ENCODE measurements at regions not wholly inside any gene's neighbourhood (a gene's known extent, or its start where the extent isn't known, plus 50 kb on each side); places are given as distances from the start of the nearest gene placed in this dataset.
"Not testable (repeated sequence)": the region's sequence is repeated elsewhere in the genome, so short reads cannot be mapped to it uniquely, and the experiment has no call there.

GRCh38 chr5:174491761-174492350 is 232.5 kb upstream of the MSX2 start:
- no peak overlapping the region for H3K4me3 ChIP-seq (replicated peaks; ENCODE audit: low read depth, low read length)
- no peak for TF ChIP-seq CTCF (IDR thresholded peaks at IDR 0.05; ENCODE audit: low read depth, low read length, missing control alignments)
- DNase-seq (ENCODE audit: extremely low read depth, low read depth), result no peak

DNA sequence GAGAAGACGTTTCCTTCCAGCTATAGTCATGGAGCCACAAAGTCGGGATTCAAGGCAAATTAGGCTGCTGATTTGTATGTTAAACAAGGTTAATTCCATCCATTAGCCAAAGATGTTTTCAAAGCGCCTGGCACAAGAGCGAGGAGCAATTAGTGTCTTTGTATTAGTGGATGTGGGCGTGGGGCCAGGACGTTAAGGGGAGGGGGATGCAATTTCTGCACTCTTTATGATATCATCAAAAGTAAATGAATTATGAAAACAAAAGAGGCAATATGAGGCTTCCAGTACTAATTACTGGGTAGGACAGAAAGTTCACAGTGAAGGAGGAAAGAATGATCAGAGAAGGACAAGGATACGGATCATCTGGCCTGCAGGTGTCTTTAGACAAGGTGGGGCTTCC is 230.9 kb upstream of the MSX2 start:
- TF ChIP-seq CTCF (IDR thresholded peaks at IDR 0.05; ENCODE audit: low read depth, low read length, missing control alignments), result no peak
- DNase-seq (ENCODE audit: extremely low read depth, low read depth), result no peak
- no peak overlapping the region for H3K4me3 ChIP-seq (replicated peaks; ENCODE audit: low read depth, low read length)

DNA sequence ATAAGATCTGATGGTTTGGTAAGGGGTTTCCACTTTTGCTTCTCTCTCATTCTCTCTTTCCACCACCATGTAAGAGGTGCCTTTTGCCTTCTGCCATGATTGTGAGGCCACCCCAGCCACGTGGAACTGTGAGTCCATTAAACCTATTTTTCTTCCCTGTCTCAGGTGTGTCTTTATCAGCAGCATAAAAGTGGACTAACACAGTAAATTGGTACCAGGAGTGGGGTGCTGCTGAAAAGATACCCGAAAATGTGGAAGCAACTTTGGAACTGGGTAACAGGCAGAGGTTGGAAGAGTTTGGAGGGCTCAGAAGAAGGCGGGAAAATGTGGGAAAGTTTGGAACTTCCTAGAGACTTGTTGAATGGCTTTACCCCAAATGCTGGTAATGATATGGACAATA is 226.4 kb upstream of the MSX2 start:
- not testable (repeated sequence) for DNase-seq (ENCODE audit: extremely low read depth, low read depth); H3K4me3 ChIP-seq (replicated peaks; ENCODE audit: low read depth, low read length)

DNA sequence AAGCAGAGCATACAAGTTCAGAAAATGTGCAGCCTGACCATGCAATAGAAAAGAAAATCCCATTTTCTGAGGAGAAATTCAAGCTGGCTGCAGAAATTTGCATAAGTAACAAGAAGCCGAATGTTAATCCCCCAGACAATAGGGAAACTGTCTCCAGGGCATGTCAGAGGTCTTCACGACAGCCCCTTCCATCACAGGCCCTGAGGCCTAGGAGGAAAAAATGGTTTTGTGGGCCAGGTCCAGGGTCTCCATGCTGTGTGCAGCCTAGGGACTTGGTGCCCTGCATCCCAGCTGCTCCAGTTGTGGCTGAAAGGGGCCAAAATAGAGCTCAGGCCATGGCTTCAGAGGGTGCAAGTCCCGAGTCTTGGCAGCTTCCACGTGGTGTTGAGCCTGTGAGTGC is 225.8 kb upstream of the MSX2 start:
- not testable (repeated sequence) for DNase-seq (ENCODE audit: extremely low read depth, low read depth); H3K4me3 ChIP-seq (replicated peaks; ENCODE audit: low read depth, low read length)

DNA sequence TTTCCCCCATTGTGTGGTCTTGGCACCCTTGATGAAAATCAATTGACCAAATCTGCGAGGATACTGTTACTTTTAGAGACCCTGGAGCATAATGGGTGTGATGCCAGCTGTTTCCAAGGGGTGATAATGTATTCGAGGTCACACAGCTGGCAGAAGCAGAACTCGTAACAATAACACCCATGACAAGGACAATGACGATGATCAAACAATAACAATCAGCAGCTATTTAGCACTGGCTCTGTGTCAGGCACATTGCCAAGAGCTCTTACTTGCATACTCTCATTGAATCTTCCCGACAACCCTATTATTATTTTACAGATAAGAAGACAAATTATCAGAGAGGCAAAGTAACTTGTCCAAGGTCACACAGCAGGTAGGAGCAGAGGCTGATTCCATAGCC is 223.7 kb upstream of the MSX2 start:
- no peak overlapping the region for H3K4me3 ChIP-seq (replicated peaks; ENCODE audit: low read depth, low read length)
- no peak for DNase-seq (ENCODE audit: extremely low read depth, low read depth)

DNA sequence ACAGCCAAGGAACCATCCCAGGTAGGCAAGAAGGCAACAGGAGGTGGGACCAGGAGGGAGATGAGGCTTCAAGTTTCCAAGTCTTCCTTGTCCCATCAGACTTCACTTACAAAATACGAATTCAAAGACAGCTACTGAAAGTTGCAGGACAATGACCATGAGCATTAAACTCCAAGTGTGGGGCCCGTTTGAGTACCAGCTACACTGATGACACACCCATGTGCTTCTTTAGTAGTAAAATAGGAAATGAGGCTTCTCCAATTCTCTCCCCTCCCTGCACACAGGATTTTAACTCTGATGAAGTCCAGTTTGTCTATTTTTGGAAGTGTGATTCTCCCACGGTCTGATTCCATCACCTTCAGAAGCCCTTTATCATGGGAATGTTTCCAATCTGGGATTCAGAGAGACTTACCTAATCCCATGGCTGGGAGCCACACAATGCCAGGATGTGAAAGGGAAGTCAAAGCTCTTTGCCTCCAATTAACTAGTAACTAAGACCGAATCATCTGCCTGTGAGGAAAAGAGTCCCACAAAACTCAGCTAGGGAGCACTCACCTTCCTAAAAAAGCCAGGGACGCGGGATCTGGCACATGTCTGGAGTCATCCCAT is 222.8 kb upstream of the MSX2 start:
- DNase-seq (ENCODE audit: extremely low read depth, low read depth), result peak; percentile 9
- no peak for TF ChIP-seq CTCF (IDR thresholded peaks at IDR 0.05; ENCODE audit: low read depth, low read length, missing control alignments)
- H3K4me3 ChIP-seq (replicated peaks; ENCODE audit: low read depth, low read length), result no peak overlapping the region

More for the DNA sequence above, 223.7 kb upstream of the MSX2 start:
- no peak for TF ChIP-seq CTCF (IDR thresholded peaks at IDR 0.05; ENCODE audit: low read depth, low read length, missing control alignments)

DNA sequence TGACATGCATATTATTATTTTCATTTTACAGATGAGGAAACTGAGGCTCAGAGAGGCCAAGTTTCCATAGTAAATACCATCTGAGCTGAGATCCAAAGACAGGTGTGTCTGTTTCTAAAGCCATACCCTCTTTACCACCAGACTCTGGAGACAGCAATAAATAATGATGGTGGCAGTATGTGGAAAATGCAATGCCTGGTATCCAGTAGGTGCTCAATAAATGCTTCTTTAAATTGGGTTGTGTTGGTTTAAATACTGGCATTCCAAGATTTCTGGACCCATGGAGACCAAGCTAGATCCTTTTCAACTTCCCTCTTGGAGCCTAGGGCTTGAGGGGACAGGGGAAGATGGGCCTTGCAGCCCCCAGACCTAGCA is 221.3 kb upstream of the MSX2 start:
- DNase-seq (ENCODE audit: extremely low read depth, low read depth), result no peak
- H3K4me3 ChIP-seq (replicated peaks; ENCODE audit: low read depth, low read length), result no peak overlapping the region
- no peak for TF ChIP-seq CTCF (IDR thresholded peaks at IDR 0.05; ENCODE audit: low read depth, low read length, missing control alignments)

Measured in HFF-Myc (cell line).